Mammary epithelial cell (primary cell): ENCODE measurements at regions not wholly inside any gene's neighbourhood (a gene's known extent, or its start where the extent isn't known, plus 50 kb on each side); places are given as distances from the start of the nearest gene placed in this dataset.

Experiments
- CTCF ChIP-seq, 2 donors: IDR thresholded peaks in 1 of 2; conservative IDR thresholded peaks in 1 of 2; 2 replicates each; pipeline ENCODE4 v1.5.1; 2011 to 2012; ENCODE audit warnings: inconsistent platforms in 2 of 2, low read length in 2 of 2, mild to moderate bottlenecking in 2 of 2, control low read depth in 1 of 2, low read depth in 1 of 2; ENCODE audit not compliant: insufficient read depth in 1 of 2; ENCODE audit errors: extremely low read depth in 1 of 2
- EZH2 ChIP-seq: IDR thresholded peaks from 2 replicates; pipeline ENCODE4 v1.6.1; 2012; ENCODE audit warnings: low read length, inconsistent platforms, borderline replicate concordance

DNA sequence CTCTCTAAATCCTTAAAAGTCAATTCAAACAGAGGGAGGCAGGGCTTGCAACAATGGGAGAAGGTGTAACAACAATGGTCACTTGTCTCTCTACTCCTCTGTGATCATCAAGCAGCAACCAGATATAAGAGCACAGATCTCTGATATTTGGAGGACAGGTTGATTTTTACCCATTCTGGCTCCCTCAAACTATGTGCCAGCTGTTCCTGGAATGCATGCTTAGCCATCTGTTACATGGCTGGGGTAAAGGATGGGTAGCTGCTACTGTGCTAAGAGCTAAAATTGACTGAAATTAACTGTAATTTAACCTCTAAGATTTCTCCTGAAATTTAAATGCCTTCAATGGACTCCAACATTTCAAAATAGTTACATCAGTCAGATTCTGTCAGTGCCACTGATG is 1459.9 kb downstream of the PCDH7 start:
- no peak for TF ChIP-seq CTCF (conservative IDR thresholded peaks at IDR 0.05 in 1 of 2, IDR thresholded peaks at IDR 0.05 in 1 of 2; ENCODE audit: extremely low read depth in 1 of 2, insufficient read depth in 1 of 2, low read depth in 1 of 2, low read length in 2 of 2)
- no peak for TF ChIP-seq EZH2
